Naive thymus-derived CD8-positive, alpha-beta T cell (primary cell): ENCODE measurements at regions not wholly inside any gene's neighbourhood (a gene's known extent, or its start where the extent isn't known, plus 50 kb on each side); places are given as distances from the start of the nearest gene placed in this dataset.

Experiments
- ATAC-seq, 2 donors: fragments of 150-1000 bp; cut with Tn5 transposase in 1 of 2; sonication (Bioruptor Pico), chemical (Tn5 transposase) in 1 of 2; 1 replicate in 1 of 2; 2 replicates in 1 of 2; pipeline ENCODE4 v1.10.0; 2021; ENCODE audit warnings: mild to moderate bottlenecking in 2 of 2, moderate library complexity in 2 of 2
- POLR2A ChIA-PET: fragments of 350-600 bp; sonication (Branson Sonifier 250); formaldehyde crosslinking; loops from one replicate; lab custom pipeline; 2021; ENCODE audit warnings: antibody characterized with exemption; lab: Charles Lee
- DNase-seq, 10 donors: peaks; one replicate each; pipeline versions ENCODE4 v3.0.0 to v3.0.0-alpha.2; 2020 to 2022
- H3K27ac Mint-ChIP-seq, 10 donors: one replicate each; pipeline ENCODE4 v1.8.0; 2020 to 2022; ENCODE audit warnings: mild to moderate bottlenecking in 10 of 10, mixed read lengths in 10 of 10, moderate library complexity in 4 of 10, inconsistent platforms in 1 of 10
- H3K27me3 Mint-ChIP-seq, 5 donors: one replicate each; pipeline ENCODE4 v1.8.0; 2021 to 2022; ENCODE audit warnings: mixed read lengths in 5 of 5
- H3K36me3 Mint-ChIP-seq, 3 donors: one replicate each; pipeline ENCODE4 v1.8.0; 2020 to 2022; ENCODE audit warnings: mixed read lengths in 3 of 3, mild to moderate bottlenecking in 2 of 3, inconsistent platforms in 1 of 3
- H3K4me1 Mint-ChIP-seq, 4 donors: one replicate each; pipeline ENCODE4 v1.8.0; 2021 to 2022; ENCODE audit warnings: mixed read lengths in 4 of 4
- H3K4me3 Mint-ChIP-seq, 10 donors: one replicate each; pipeline ENCODE4 v1.8.0; 2020 to 2022; ENCODE audit warnings: mild to moderate bottlenecking in 10 of 10, mixed read lengths in 10 of 10, moderate library complexity in 6 of 10, inconsistent platforms in 1 of 10
- H3K9me3 Mint-ChIP-seq, 9 donors: one replicate each; pipeline ENCODE4 v1.8.0; 2020 to 2022; ENCODE audit warnings: mixed read lengths in 9 of 9, mild to moderate bottlenecking in 3 of 9, inconsistent platforms in 1 of 9, moderate library complexity in 1 of 9

- no peak for DNase-seq
- no peak for ATAC-seq
- no peaks in the 10 kb centered on the region for H3K4me1 Mint-ChIP-seq
- peaks cover 5 to 22% (median 11%) of the 10 kb centered on the region in 5 donors for H3K27me3 Mint-ChIP-seq
- H3K27ac Mint-ChIP-seq, result no peak overlapping the region
- POLR2A ChIA-PET, result no interaction called here
- no peak overlapping the region for H3K4me3 Mint-ChIP-seq
- H3K9me3 Mint-ChIP-seq, result peaks cover 0 to 32% (median 4%) of the 10 kb centered on the region in 9 donors
- no peaks in the 10 kb centered on the region for H3K36me3 Mint-ChIP-seq
Measured at GRCh38 chr6:164075981-164076615, 661.6 kb downstream of the QKI start.

GRCh38 chr6:164072240-164072666 is 657.7 kb downstream of the QKI start:
- H3K36me3 Mint-ChIP-seq, result no peaks in the 10 kb centered on the region
- POLR2A ChIA-PET, result no interaction called here
- DNase-seq (no peak), ATAC-seq (no peak)
- H3K9me3 Mint-ChIP-seq, result peaks cover 0 to 17% (median 3%) of the 10 kb centered on the region in 9 donors
- no peaks in the 10 kb centered on the region for H3K4me1 Mint-ChIP-seq
- H3K27ac Mint-ChIP-seq, result no peak overlapping the region
- H3K4me3 Mint-ChIP-seq, result no peak overlapping the region
- H3K27me3 Mint-ChIP-seq, result peaks cover 0 to 3% (median 2%) of the 10 kb centered on the region in 5 donors

- Mint-ChIP-seq H3K4me1 (no peaks in the 10 kb centered on the region), H3K9me3 (peaks cover 0 to 9% (median 3%) of the 10 kb centered on the region in 9 donors), H3K27ac (no peak overlapping the region), H3K4me3 (no peak overlapping the region), H3K36me3 (no peaks in the 10 kb centered on the region), H3K27me3 (peaks cover 2 to 8% (median 2%) of the 10 kb centered on the region in 5 donors)
- DNase-seq, result no peak
- POLR2A ChIA-PET, result no interaction called here
- no peak for ATAC-seq
Measured at GRCh38 chr6:164069350-164069990, 655.0 kb downstream of the QKI start.

DNA sequence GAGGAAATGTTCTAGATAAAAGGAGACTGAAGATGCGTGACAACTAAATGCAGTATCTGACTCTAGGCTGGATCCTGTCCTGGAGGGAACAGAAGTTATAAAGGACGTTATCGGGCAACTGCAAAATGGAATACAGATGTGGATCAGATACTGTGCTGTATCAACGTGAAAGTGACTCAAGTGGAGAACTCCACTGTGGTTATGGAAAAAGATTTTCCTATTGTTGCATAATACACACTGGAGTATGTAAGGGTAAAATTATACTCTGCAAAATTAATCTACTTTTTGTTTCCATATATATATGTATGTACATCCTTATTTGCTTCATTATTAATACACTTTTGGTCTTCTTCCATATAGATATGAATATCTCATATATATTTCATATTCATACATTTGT is 654.0 kb downstream of the QKI start:
- DNase-seq (no peak), ATAC-seq (no peak)
- peaks cover 0 to 9% (median 3%) of the 10 kb centered on the region in 9 donors for H3K9me3 Mint-ChIP-seq
- H3K4me3 Mint-ChIP-seq, result no peak overlapping the region
- no peak overlapping the region for H3K27ac Mint-ChIP-seq
- no peaks in the 10 kb centered on the region for H3K4me1 Mint-ChIP-seq
- H3K36me3 Mint-ChIP-seq, result no peaks in the 10 kb centered on the region
- POLR2A ChIA-PET, result no interaction called here
- peaks cover 2 to 9% (median 5%) of the 10 kb centered on the region in 5 donors for H3K27me3 Mint-ChIP-seq

- H3K9me3 Mint-ChIP-seq, result peaks cover 0 to 4% (median 0%) of the 10 kb centered on the region in 9 donors
- DNase-seq (no peak), ATAC-seq (no peak)
- H3K27me3 Mint-ChIP-seq, result peaks cover 3 to 19% (median 6%) of the 10 kb centered on the region in 5 donors
- H3K4me3 Mint-ChIP-seq, result no peak overlapping the region
- H3K27ac Mint-ChIP-seq, result no peak overlapping the region
- no peaks in the 10 kb centered on the region for H3K4me1 Mint-ChIP-seq
- POLR2A ChIA-PET, result no interaction called here
- H3K36me3 Mint-ChIP-seq, result no peaks in the 10 kb centered on the region
Measured at GRCh38 chr6:164066766-164067165, 652.2 kb downstream of the QKI start.

GRCh38 chr6:164066335-164066734 is 651.8 kb downstream of the QKI start:
- Mint-ChIP-seq H3K36me3 (no peaks in the 10 kb centered on the region), H3K27ac (no peak overlapping the region), H3K9me3 (peaks cover 0 to 7% (median 0%) of the 10 kb centered on the region in 9 donors), H3K4me3 (no peak overlapping the region), H3K4me1 (no peaks in the 10 kb centered on the region), H3K27me3 (peaks cover 3 to 19% (median 6%) of the 10 kb centered on the region in 5 donors)
- ATAC-seq, result no peak
- POLR2A ChIA-PET, result no interaction called here
- DNase-seq, result no peak

GRCh38 chr6:164063346-164063745 is 648.8 kb downstream of the QKI start:
- H3K9me3 Mint-ChIP-seq, result peaks cover 0 to 6% (median 0%) of the 10 kb centered on the region in 9 donors
- H3K4me1 Mint-ChIP-seq, result no peaks in the 10 kb centered on the region
- DNase-seq (no peak), ATAC-seq (no peak)
- peaks cover 3 to 19% (median 6%) of the 10 kb centered on the region in 5 donors for H3K27me3 Mint-ChIP-seq
- no peaks in the 10 kb centered on the region for H3K36me3 Mint-ChIP-seq
- H3K27ac Mint-ChIP-seq, result no peak overlapping the region
- no peak overlapping the region for H3K4me3 Mint-ChIP-seq
- POLR2A ChIA-PET, result no interaction called here

GRCh38 chr6:164062872-164063271 is 648.4 kb downstream of the QKI start:
- Mint-ChIP-seq H3K4me3 (no peak overlapping the region), H3K27me3 (peaks cover 2 to 19% (median 6%) of the 10 kb centered on the region in 5 donors), H3K27ac (no peak overlapping the region), H3K36me3 (no peaks in the 10 kb centered on the region), H3K4me1 (no peaks in the 10 kb centered on the region), H3K9me3 (peaks cover 0 to 3% (median 0%) of the 10 kb centered on the region in 9 donors)
- POLR2A ChIA-PET, result no interaction called here
- no peak for ATAC-seq
- no peak for DNase-seq

DNA sequence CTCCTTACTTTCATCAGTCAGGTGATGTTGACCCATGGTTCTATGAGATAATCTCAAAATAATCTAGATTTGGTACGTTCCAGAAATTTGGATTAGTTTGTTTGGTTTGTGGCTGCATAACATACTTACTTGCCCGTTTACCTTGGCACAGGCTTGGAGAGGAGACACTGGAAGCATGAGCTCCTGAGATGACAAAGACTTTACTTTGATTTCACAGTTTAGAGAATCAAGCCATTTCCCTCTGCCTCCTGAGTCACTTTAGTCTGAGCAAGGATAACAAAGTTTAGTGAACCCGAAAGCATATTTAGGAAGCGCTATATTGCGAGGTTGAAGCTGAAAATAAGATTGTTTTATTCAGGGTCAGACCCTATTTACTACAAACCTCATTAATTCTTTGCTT is 643.4 kb downstream of the QKI start:
- POLR2A ChIA-PET, result no interaction called here
- Mint-ChIP-seq H3K27ac (no peak overlapping the region), H3K27me3 (peaks cover 1 to 4% (median 3%) of the 10 kb centered on the region in 5 donors)

DNA sequence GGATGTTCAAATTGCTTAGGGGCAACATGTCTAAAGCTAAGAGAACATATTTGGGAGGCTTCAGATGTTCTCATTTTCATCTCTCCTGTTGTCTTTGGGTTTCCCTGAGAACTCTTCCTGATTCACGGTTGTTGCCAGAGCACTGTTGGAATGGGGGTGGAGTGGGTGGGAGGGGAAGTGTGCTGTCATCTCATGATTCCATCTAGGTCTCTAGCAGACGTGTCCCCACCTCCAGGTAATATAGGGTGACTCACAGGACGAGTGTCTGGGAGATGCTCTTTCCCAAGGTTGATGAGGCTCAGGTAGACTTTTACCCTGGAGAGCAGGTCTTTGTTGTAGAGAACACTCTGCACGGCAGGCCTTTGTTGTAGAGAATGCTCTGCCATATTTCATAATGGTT is 636.9 kb downstream of the QKI start:
- peaks cover 0 to 8% (median 0%) of the 10 kb centered on the region in 9 donors for H3K9me3 Mint-ChIP-seq
- H3K4me1 Mint-ChIP-seq, result no peaks in the 10 kb centered on the region
- ATAC-seq (no peak), DNase-seq (no peak)
- H3K4me3 Mint-ChIP-seq, result no peak overlapping the region
- no peak overlapping the region for H3K27ac Mint-ChIP-seq
- no peaks in the 10 kb centered on the region for H3K36me3 Mint-ChIP-seq
- POLR2A ChIA-PET, result no interaction called here
- H3K27me3 Mint-ChIP-seq, result peaks cover 0 to 14% (median 5%) of the 10 kb centered on the region in 5 donors

More for the DNA sequence above, 643.4 kb downstream of the QKI start:
- Mint-ChIP-seq H3K9me3 (peaks cover 0 to 11% (median under 1%) of the 10 kb centered on the region in 9 donors), H3K4me1 (no peaks in the 10 kb centered on the region), H3K36me3 (no peaks in the 10 kb centered on the region), H3K4me3 (no peak overlapping the region)
- DNase-seq (no peak), ATAC-seq (no peak)

DNA sequence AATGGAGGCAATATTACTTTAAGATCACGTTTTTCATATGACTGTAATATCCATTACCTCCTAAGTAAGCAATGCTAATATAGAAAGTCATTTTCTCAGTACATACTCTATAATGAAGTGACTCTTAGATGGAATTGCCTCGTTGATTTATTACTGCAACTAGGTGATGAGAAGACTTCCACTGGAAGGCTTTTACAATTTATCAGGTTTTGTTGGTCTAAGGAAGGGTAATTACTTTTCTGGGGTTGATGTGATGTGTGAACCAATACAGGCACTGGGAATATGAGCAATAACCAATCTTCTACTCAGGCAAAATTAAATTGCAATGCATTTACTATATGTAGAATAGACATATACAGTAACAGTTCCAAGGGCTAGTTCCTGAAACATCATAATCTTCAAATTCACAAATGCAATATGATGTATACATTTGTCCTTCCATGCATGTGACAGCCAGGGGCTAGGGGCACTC is 635.0 kb downstream of the QKI start:
- H3K27ac Mint-ChIP-seq, result no peak overlapping the region
- peaks cover 0 to 14% (median 5%) of the 10 kb centered on the region in 5 donors for H3K27me3 Mint-ChIP-seq
- no peaks in the 10 kb centered on the region for H3K4me1 Mint-ChIP-seq
- H3K9me3 Mint-ChIP-seq, result peaks cover 0 to 3% (median 0%) of the 10 kb centered on the region in 9 donors
- H3K4me3 Mint-ChIP-seq, result no peak overlapping the region
- POLR2A ChIA-PET, result no interaction called here
- H3K36me3 Mint-ChIP-seq, result no peaks in the 10 kb centered on the region
- no peak for ATAC-seq
- no peak for DNase-seq

GRCh38 chr6:164048840-164049516 is 634.5 kb downstream of the QKI start:
- Mint-ChIP-seq H3K36me3 (no peaks in the 10 kb centered on the region), H3K9me3 (peaks cover 0 to 3% (median 0%) of the 10 kb centered on the region in 9 donors), H3K27ac (no peak overlapping the region), H3K4me1 (no peaks in the 10 kb centered on the region), H3K4me3 (no peak overlapping the region), H3K27me3 (peaks cover 0 to 14% (median 5%) of the 10 kb centered on the region in 5 donors)
- DNase-seq (no peak), ATAC-seq (no peak)
- POLR2A ChIA-PET, result no interaction called here

- no peak for ATAC-seq
- Mint-ChIP-seq H3K9me3 (peaks cover 0 to 6% (median 0%) of the 10 kb centered on the region in 9 donors), H3K27me3 (peaks cover 0 to 9% (median 5%) of the 10 kb centered on the region in 5 donors), H3K27ac (no peak overlapping the region), H3K4me1 (peaks cover 0 to 2% (median 0%) of the 10 kb centered on the region in 4 donors), H3K4me3 (no peak overlapping the region), H3K36me3 (no peaks in the 10 kb centered on the region)
- POLR2A ChIA-PET, result no interaction called here
- no peak for DNase-seq
Measured at GRCh38 chr6:164045082-164045481, 630.6 kb downstream of the QKI start.
